ENCODE measurements at regions not wholly inside any gene's neighbourhood (a gene's known extent, or its start where the extent isn't known, plus 50 kb on each side); places are given as distances from the start of the nearest gene placed in this dataset.
"Not testable (repeated sequence)": the region's sequence is repeated elsewhere in the genome, so short reads cannot be mapped to it uniquely, and the experiment has no call there.

DNA sequence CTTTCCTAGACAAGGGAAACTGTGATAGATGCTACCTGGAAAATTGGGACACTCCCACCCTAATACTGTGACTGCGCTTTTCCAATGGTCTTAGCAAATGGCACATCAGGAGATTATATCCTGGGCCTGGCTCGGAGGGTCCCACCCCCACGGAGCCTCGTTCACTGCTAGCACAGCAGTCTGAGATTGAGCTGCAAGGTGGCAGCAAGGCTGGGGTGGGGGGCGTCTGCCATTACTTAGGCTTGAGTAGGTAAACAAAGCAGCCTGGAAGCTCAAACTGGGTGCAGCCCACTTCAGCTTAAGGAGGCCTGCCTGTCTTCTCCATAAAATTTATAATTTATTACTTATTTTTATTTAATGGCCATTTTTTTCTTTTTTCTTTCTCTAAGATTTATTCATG lies 802.1 kb upstream of the SLC39A10 start:
- ATAC-seq (no peak), DNase-seq (ENCODE audit: missing footprints) (no peak)
- intact Hi-C loops (cut with DNase I), result no loop called here

DNA sequence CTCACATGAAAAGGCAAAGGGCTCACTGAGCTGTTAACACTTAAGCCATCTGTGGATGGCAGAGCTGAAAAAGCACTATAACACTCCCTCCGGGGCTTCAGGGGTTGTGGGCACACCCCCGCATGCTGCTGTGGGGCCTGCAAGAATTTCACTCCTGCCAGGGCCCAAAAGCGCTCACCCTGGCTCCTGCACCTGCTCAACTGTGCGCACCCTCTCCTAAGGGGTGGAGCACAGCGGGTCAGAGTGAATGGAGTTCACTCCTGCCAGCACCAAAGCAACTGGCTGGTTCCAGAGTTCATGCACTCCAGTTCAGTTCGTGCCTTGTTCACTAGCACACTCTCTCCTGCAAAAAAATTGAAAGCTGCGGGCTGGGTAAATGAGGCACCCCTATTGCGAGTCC lies 814.2 kb upstream of the SLC39A10 start:
- intact Hi-C loops (cut with DNase I), result no loop called here
- DNase-seq (ENCODE audit: missing footprints), result no peak
- ATAC-seq, result no peak

DNA sequence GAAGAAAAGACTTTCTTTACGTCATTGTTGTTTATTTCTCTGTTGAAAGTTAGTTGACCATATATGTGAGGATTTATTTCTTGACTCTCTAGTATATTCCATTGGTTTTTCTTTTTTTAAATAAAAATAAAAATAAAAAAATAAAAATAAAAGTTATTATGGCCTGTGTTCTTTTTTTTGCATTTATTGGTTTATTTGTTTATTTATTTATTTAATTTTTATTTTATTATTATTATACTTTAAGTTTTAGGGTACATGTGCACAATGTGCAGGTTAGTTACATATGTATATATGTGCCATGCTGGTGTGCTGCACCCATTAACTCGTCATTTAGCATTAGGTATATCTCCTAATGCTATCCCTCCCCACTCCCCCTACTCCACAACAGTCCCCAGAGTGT lies 822.7 kb upstream of the SLC39A10 start:
- DNase-seq (ENCODE audit: missing footprints); ATAC-seq; intact Hi-C loops (cut with DNase I): not testable (repeated sequence)

DNA sequence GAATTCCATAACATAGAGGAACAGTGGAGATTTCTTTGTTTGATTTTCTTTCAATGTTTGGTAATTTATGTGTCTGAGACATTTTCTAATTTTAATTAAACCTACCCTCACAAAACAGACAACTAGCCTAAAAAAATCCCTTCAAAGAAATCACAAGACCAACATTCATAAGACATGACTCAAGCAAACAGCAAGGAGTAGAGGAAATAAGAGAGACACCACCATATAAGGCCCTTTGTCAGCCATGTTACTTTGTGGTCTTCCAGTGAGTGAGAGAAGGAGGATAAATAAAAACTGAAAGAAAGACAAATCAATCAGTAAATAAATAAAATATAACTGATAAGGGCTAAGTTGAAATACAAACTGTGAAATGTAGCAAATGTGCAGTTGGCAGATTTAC lies 830.8 kb upstream of the SLC39A10 start:
- intact Hi-C loops (cut with DNase I), result no loop called here
- no peak for ATAC-seq
- DNase-seq (ENCODE audit: missing footprints), result no peak

DNA sequence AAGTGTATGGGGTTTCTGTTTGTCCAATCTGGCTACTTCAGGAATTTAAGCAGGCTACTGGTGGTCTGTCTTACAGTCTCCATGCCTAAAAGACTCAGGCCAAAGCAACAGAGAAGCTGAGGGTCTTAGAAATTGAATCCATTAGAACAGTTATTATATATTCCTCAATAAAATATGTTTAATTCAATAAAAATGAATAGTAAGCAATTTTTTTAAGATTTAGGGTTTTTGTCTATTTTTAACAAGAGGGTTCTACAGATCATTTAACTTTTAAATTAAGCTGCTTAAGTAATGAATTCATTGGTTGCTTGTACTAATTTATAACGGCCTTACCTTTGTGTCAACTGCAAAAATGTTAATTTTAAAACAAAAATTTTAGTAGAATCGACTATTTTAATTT lies 832.6 kb upstream of the SLC39A10 start:
- intact Hi-C loops (cut with DNase I), result no loop called here
- DNase-seq (ENCODE audit: missing footprints) (no peak), ATAC-seq (no peak)

DNA sequence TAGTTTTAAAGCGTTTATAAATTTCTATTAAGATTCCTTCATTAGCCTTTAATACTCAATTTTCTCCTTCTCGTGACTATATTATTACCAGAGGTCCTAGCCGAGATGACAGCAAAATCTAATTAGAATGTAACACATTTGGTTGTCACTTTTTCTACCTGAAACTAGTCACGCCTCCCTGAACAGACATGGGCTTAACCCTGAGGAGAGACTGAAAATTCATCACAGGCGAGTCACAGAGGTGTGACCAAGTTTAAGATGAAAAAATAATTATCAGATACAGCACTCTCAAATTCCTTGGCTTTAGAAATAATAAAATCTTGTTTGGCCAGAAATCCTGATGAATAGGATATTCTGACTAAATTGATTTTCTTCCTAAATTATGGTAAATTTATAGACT lies 834.4 kb upstream of the SLC39A10 start:
- ATAC-seq (no peak), DNase-seq (ENCODE audit: missing footprints) (no peak)
- intact Hi-C loops (cut with DNase I), result no loop called here

DNA sequence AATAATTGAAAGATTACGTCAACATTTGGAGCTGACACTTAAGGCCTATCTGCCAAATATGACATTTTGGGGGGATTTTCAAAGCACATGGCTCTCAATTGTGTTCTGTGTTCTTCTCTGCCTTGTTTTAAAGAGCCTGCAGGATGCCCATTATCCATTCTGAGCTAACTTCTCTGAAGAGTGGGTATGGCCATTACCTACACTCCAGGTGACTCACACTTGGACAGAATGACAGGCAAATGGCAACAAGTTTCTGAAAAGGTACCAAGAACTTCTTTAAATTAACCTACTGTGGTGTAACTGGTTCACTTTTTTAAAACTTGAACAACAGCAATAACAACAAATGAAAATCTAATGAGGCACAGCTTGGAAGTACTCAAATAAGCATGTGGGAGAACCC lies 834.9 kb upstream of the SLC39A10 start:
- intact Hi-C loops (cut with DNase I), result no loop called here
- DNase-seq (ENCODE audit: missing footprints) (no peak), ATAC-seq (no peak)

DNA sequence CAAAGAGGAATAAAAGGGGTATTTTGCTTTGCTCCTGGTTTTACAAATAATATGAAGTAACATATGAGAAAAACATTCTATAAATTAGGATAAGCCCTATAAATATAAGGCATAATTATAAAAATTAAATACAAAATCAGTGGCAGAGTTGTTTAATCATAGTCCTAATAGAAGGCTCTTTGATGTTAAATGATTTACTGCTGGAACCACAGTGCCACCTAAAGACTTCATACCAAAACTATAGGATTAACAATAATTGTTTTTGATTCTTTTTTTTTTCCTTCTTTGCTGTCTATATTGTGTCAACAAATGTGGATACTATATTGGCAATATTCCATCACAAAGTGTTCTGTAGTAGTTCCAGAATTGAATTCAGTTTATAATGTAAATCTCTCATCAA lies 837.7 kb upstream of the SLC39A10 start:
- DNase-seq (ENCODE audit: missing footprints) (no peak), ATAC-seq (no peak)
- intact Hi-C loops (cut with DNase I), result no loop called here

DNA sequence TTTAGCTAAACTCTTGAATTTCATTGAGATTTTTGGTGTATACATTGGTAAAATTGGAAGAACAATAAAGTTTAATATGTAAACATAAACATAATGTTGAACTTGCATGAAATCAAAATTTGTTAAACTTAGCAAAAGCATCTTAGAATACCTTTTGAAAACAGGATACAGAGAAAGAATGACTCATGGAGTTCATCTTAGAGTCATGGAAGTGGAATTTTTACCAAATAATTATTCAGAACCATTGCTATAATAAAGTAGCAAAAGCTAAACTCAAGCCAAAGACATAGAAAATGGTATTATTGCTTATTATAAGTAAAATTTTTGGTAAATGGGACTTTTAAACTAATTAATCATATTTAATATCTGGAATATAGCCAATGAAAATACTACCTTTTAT lies 841.6 kb upstream of the SLC39A10 start:
- intact Hi-C loops (cut with DNase I), result no loop called here
- ATAC-seq (no peak), DNase-seq (ENCODE audit: missing footprints) (no peak)

DNA sequence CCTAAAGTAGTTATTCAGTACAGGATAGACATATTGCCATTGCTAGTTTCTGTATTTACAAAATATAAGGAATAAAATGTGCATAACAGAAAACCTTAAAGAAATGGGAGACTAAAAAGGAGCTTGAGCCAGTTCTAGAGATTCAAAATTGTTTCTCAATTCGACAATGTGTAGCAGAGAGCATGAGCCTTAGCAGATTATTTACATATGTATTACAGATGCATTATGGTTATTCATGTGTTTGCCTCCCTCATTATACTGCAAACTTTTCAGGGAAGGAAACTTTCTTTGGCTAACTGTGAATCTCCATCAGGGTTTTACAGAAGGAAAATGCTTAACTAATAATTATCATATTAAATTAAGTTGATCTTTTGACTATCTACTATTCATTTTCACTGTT lies 854.4 kb upstream of the SLC39A10 start:
- ATAC-seq (no peak), DNase-seq (ENCODE audit: missing footprints) (no peak)
- intact Hi-C loops (cut with DNase I), result no loop called here

DNA sequence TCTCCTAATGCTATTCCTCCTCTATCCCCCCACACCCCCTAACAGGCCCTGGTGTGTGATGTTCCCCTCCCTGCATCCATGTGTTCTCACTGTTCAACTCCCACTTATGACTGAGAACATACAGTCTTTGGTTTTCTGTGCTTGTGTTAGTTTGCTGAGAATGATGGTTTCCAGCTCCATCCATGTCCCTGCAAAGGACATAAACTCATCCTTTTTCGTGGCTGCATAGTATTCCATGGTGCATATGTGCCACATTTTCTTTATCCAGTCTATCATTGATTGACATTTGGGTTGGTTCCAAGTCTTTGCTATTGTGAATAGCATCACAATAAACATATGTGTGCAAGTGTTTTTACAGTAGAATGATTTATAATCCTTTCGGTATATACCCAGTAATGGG lies 870.0 kb upstream of the SLC39A10 start:
- intact Hi-C loops (cut with DNase I); ATAC-seq; DNase-seq (ENCODE audit: missing footprints): not testable (repeated sequence)

DNA sequence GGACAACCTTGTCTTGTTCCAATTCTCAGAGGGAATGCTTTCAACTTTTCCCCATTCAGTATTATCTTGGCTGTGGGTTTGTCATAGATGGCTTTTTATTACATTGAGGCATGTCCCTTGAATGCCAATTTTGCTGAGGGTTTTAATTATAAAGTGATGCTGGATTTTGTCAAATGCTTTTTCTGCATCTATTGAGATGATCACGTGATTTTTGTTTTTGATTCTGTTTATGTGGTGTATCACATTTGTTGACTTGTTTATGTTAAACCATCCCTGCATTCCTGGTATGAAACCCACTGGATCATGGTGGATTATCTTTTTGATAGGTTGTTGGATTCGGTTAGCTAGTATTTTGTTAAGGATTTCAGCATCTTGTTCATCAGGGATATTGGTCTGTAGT lies 885.6 kb upstream of the SLC39A10 start:
- ATAC-seq; DNase-seq (ENCODE audit: missing footprints); intact Hi-C loops (cut with DNase I): not testable (repeated sequence)

DNA sequence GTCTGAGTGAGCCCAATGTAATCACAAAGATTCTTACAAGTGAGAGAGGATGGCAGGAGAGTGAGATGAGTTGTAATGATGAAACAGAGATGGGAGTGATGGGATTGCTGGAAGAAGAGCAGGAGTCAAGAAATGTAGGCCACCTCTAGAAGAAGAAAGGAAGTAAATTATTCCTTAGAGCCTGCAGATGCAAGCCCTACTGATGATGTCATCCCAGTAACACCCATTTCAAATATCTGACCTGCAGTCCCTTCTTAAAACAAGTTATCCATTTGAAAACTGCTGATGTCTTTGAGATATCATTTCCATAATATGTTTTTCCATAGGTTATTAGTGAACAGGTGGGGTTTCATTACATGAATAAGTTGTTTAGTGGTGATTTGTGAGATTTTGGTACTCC lies 888.0 kb upstream of the SLC39A10 start:
- no peak for DNase-seq (ENCODE audit: missing footprints)
- ATAC-seq, result no peak
- intact Hi-C loops (cut with DNase I), result no loop called here

DNA sequence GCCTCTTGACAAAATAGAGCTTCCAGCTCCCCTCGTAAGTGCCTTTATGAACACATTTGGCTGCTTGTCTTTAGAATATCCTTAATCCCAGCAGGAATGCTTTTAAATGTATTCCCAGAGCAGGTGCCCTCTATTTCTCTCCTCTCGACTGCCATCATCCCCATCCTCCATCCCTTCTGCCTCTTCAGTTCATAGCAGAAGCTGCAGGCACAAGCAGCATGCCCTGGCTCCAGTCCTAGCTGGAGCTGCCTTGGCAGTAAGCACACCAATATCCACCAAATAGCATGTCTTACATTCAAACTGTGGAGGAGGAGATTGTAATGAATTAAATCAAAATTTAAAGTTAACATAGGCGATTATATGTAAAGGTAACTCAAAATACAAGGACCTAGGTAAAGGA lies 891.3 kb upstream of the SLC39A10 start:
- ATAC-seq (no peak), DNase-seq (ENCODE audit: missing footprints) (no peak)
- intact Hi-C loops (cut with DNase I), result no loop called here

DNA sequence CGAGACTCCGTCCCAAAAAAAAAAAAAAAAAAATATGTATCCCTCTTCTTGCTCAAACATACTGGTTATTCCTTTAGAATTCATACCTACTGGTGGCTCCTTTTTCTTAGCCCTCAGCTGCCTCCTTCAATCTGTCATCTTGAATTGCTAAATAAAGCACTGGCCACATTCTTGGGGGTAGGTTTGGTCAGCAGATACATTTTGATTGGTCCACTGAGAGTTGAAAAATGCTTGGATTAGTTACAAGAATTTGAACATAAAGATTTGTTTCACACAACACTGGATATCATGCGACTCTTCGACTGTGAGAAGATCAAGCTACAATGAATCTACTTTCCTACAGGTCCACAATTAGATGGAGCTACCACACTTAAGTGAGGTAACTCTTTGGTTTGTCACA lies 906.1 kb upstream of the SLC39A10 start:
- ATAC-seq, result no peak
- intact Hi-C loops (cut with DNase I), result no loop called here
- no peak for DNase-seq (ENCODE audit: missing footprints)

DNA sequence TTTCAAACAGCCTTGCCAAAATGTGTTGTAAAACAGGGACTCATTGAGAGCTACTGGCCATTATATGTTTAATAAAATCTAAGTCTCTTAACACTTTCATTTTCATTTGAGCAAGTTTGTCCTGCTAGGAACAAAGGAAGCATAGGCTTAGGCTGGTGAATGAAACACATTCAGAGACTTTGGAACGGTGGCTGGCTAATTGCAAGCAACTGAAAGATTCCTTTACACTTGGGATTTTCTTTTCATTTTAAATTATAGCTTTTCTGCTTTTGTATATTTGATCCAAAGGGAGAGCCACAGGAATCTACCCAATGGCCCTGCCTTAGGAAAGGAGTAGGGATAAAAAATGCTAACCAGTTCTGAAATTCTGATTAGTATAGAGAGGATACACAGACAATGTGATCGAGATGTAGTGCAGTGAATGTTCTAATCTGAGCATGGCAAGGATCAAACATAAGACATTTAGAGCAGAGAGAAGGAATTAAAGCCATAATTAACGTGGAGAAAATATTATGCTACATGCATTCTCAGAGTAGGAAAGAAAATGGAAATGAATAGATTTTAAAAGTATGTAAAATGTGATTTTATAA lies 911.4 kb upstream of the SLC39A10 start:
- intact Hi-C loops (cut with DNase I), result no loop called here
- ATAC-seq (no peak), DNase-seq (ENCODE audit: missing footprints) (no peak)

DNA sequence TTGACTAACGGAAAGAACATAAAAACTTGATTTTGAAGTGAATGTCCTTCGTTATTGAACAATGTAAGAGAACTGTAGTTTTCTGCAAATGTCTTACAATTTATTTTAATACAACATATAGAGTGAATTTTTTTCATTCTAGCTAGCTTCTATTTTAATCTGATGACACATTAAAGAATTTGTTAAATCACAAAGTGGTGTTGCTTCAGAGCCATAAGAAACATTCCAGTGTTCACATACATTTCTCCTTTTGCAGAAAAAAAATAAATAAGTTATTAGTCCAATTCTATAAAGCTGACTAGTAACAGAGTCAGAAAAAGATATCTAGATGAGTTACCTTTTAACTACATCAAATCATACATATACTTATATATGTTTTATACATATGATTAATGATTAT lies 914.3 kb upstream of the SLC39A10 start:
- ATAC-seq (no peak), DNase-seq (ENCODE audit: missing footprints) (no peak)
- intact Hi-C loops (cut with DNase I), result no loop called here

DNA sequence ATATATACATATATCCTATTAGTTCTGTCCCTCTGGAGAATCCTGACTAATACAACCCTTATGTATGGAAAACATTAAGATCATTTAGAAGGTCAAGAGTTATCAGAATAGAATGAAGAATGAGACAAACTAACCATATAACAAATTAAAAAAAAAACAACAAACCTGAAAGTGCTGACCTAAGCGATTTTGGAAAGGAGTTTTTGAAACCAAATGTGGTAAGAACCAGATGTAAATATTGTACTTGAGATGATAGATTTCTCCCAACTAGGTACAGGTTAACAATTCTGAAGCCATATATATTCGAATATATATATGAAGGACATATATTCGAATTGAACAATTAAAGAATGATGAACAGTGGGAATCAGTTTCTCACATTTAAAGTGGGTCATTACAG lies 917.8 kb upstream of the SLC39A10 start:
- DNase-seq (ENCODE audit: missing footprints) (no peak), ATAC-seq (no peak)
- intact Hi-C loops (cut with DNase I), result no loop called here

DNA sequence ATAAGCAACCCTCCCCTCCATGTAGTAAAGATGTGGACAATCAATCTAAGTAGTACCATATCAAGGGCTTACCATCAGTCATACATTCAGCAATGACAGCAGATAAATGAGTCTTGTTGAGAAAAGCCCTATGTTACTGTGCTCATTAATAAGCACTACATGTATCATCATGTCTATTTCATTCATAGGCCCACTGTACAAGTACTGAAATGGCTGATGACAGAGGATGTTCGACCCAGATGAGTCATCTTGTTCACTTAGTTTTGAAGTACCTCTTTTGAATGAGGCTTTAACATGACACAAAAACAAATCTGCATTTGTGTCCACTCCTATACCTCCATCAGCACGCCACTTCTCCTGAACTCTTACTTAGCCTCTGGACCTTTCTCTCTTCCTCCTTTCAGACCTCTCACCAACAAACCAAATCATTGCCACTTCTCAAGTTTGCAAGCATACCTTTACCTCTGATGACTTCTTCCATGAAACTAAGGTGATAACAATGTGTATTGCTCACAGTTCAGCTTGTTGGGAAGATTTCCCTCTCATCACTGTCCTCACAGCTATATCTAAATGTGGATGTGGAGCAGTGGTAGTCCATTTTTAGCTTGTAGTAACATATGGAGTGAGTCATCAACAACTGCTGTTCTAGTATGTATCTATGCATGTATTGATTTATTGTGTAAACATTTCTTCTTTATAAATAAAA lies 921.0 kb upstream of the SLC39A10 start:
- intact Hi-C loops (cut with DNase I), result no loop called here
- DNase-seq (ENCODE audit: missing footprints) (no peak), ATAC-seq (no peak)

DNA sequence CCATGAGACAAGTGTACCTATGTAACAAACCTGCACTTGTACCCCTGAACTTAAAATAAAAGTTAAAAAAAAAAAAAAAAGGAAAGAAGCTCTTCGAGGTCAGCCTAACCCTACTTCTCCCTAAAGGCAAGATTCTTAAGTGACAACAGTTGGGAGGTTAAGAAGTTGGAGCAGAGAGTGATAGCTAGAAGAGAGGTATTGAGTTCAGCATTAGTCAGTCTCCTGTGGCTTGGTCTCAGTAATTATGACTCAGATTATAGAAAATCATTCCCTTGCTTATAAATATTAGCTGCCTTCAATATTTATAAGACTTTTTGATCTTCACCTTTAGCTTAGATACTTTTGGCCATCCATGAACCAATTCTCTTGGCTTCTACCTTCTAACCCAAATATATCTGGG lies 926.8 kb upstream of the SLC39A10 start:
- intact Hi-C loops (cut with DNase I), result no loop called here
- ATAC-seq, result no peak
- no peak for DNase-seq (ENCODE audit: missing footprints)

DNA sequence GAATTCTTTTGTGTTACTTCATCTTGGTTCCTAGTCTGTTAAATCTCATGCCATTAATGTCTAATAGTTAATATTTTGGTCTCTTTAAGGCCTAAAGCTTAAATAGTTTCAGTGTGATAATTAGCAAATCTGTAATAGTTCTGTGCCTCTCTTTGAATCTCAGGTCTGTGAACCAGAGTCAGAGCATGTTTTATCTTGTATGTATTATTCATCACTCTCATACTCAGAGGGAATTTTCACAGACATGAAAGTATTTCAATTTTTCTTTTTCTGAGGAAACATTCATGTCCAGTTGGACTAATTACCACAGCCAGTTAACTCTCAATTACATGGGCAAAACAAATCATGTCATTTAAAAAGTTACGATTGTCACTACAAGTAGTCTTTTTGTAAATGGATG lies 931.9 kb upstream of the SLC39A10 start:
- DNase-seq (ENCODE audit: missing footprints), result no peak
- intact Hi-C loops (cut with DNase I), result no loop called here
- no peak for ATAC-seq

Measured in Right ventricle myocardium inferior (tissue), 1 donor.